HepG2 (cell line): ENCODE measurements at regions not wholly inside any gene's neighbourhood (a gene's known extent, or its start where the extent isn't known, plus 50 kb on each side); places are given as distances from the start of the nearest gene placed in this dataset.

Experiments used
- ATAC-seq: fragments of 200-7000 bp; cut with Tn5 transposase; 3 replicates; pipeline ENCODE4 v1.9.1; 2020; ENCODE audit warnings: mild to moderate bottlenecking, moderate library complexity
- BruUV-seq: library from RNA; stranded (reverse); fragments of 400-500 nt; replicated peaks from 2 replicates; lab custom pipeline; 2021; lab: Mats Ljungman, UMichigan
- CTCF ChIA-PET: fragments of 300-600 bp; formaldehyde crosslinking; extraction: SDS; loops from one replicate; lab custom pipeline; 2021; ENCODE audit warnings: low total read pairs, inconsistent platforms, low intra/inter-chr PET ratio; lab: Yijun Ruan, JAX
- POLR2A ChIA-PET: fragments of 350-600 bp; sonication (Branson Sonifier 250); formaldehyde crosslinking; loops from one replicate; lab custom pipeline; 2020; ENCODE audit warnings: antibody characterized with exemption, inconsistent platforms; lab: Yijun Ruan, JAX
- DNase-seq: peaks from one replicate; pipeline ENCODE4 v3.0.0-alpha.2; 2015; ENCODE audit warnings: low spot score
- FAIRE-seq: peaks from 3 replicates; lab custom pipeline; 2011; peaks lifted over from hg19 to GRCh38; lab: Jason Lieb, UNC
- H2AFZ ChIP-seq: one replicate; pipeline ENCODE4 v1.6.1; 2011; ENCODE audit warnings: low read length, inconsistent platforms
- H3K27ac ChIP-seq: fragments of 300-600 bp; 3 replicates; pipeline ENCODE4 v1.8.0; 2011; ENCODE audit warnings: mixed run types, mild to moderate bottlenecking, mixed read lengths, low read length, inconsistent platforms; ENCODE audit not compliant: insufficient read depth; ENCODE audit errors: extremely low read length
- H3K27me3 ChIP-seq, 2 experiments: fragments of 200-600 bp in 1 of 2; 2 replicates in 1 of 2; 3 replicates in 1 of 2; pipeline versions ENCODE4 v1.6.0 to v1.8.0; 2011; ENCODE audit warnings: low read length in 2 of 2, mild to moderate bottlenecking in 2 of 2, moderate library complexity in 2 of 2, inconsistent platforms in 1 of 2; ENCODE audit not compliant: insufficient read depth in 2 of 2, control insufficient read depth in 1 of 2
- H3K36me3 ChIP-seq, 2 experiments: fragments of 200-600 bp in 1 of 2; replicated peaks in 1 of 2; 2 replicates in 1 of 2; 3 replicates in 1 of 2; pipeline versions ENCODE4 v1.5.1 to v1.8.0; 2011; ENCODE audit warnings: low read length in 2 of 2, inconsistent platforms in 1 of 2; ENCODE audit not compliant: insufficient read depth in 2 of 2, control insufficient read depth in 1 of 2
- H3K4me1 ChIP-seq: 2 replicates; pipeline ENCODE4 v1.5.1; 2012; ENCODE audit warnings: low read length, inconsistent platforms; ENCODE audit not compliant: insufficient read depth
- H3K4me2 ChIP-seq: 2 replicates; pipeline ENCODE4 v1.6.0; 2011; ENCODE audit warnings: low read depth, low read length, inconsistent platforms
- H3K4me3 ChIP-seq, 3 experiments: fragments of 200-600 bp in 1 of 3; sonication (generic), shearing (Covaris generic) in 1 of 3; replicated peaks in 1 of 3; 2 replicates each; pipeline ENCODE4 v1.5.1; 2011 to 2016; ENCODE audit warnings: low read length in 3 of 3, inconsistent platforms in 2 of 3, low read depth in 2 of 3, mild to moderate bottlenecking in 2 of 3, control low read depth in 1 of 3, mixed read lengths in 1 of 3; ENCODE audit not compliant: insufficient read depth in 1 of 3
- H3K79me2 ChIP-seq: one replicate; pipeline ENCODE4 v1.6.1; 2011; ENCODE audit warnings: low read length, inconsistent platforms; ENCODE audit not compliant: insufficient read depth
- H3K9ac ChIP-seq: 2 replicates; pipeline ENCODE4 v1.6.0; 2011; ENCODE audit warnings: mild to moderate bottlenecking, low read depth, low read length, inconsistent platforms; ENCODE audit not compliant: insufficient read depth
- H3K9me3 ChIP-seq: 2 replicates; pipeline ENCODE4 v1.5.1; 2012; ENCODE audit warnings: mild to moderate bottlenecking, low read length
- H4K20me1 ChIP-seq: 2 replicates; pipeline ENCODE4 v1.6.0; 2011; ENCODE audit warnings: inconsistent platforms, mild to moderate bottlenecking, low read length, moderate library complexity; ENCODE audit not compliant: insufficient read depth
- CERS6 ChIP-seq: sonication (generic); formaldehyde crosslinking; IDR thresholded peaks from 2 replicates; pipeline ENCODE4 v1.5.0; 2020; ENCODE audit warnings: missing genetic modification reagents
- MTF2 ChIP-seq: sonication (generic); formaldehyde crosslinking; IDR thresholded peaks from 2 replicates; pipeline ENCODE4 v1.5.0; 2020; ENCODE audit warnings: missing genetic modification reagents, borderline replicate concordance
- PAX8 ChIP-seq: sonication (generic); formaldehyde crosslinking; IDR thresholded peaks from 2 replicates; pipeline ENCODE4 v1.8.0; 2022; ENCODE audit warnings: mild to moderate bottlenecking, missing genetic modification reagents, borderline replicate concordance
- THAP9 ChIP-seq: sonication (generic); formaldehyde crosslinking; IDR thresholded peaks from 2 replicates; pipeline ENCODE4; 2020; ENCODE audit warnings: missing genetic modification reagents, mild to moderate bottlenecking, borderline replicate concordance
- ZBTB43 ChIP-seq: sonication (generic); formaldehyde crosslinking; conservative IDR thresholded peaks from 2 replicates; pipeline ENCODE4 v1.4.0; 2020; ENCODE audit warnings: missing genetic modification reagents
- ZNF280B ChIP-seq: sonication (generic); formaldehyde crosslinking; IDR thresholded peaks from 2 replicates; pipeline ENCODE4 v1.5.0; 2020; ENCODE audit warnings: missing genetic modification reagents, mild to moderate bottlenecking, borderline replicate concordance
- ZNF609 ChIP-seq: sonication (generic); formaldehyde crosslinking; IDR thresholded peaks from 2 replicates; pipeline ENCODE4 v1.4.0; 2020; ENCODE audit warnings: mild to moderate bottlenecking, missing genetic modification reagents, borderline replicate concordance
- WGBS: methylation state at CpG from one replicate; pipeline ENCODE4 v1.1.6; 2017; ENCODE audit warnings: low lambda C conversion rate; 5-methylcytosine and 5-hydroxymethylcytosine counted together
- in situ Hi-C: cut with HindIII; loops from 2 replicates; pipeline ENCODE4 v1.10.0; 2017; ENCODE audit warnings: low pct_unique_long_range_greater_than_20kb; ENCODE audit not compliant: extremely low pct_ligation_motif_present
- intact Hi-C: fragments of 100-400 bp; cut with micrococcal nuclease; formaldehyde crosslinking; loops from one replicate; pipeline ENCODE4 v1.10.0; 2022; ENCODE audit not compliant: unreplicated experiment

- ChIA-PET CTCF (no interaction called here), POLR2A (no interaction called here)
- H2AFZ ChIP-seq = no peak overlapping the region
- H4K20me1 ChIP-seq = no peaks in the 10 kb centered on the region
- DNase-seq (no peak), ATAC-seq (no peak), FAIRE-seq (no peak)
- H3K36me3 ChIP-seq = no peaks in the 10 kb centered on the region
- no peak overlapping the region for H3K27ac ChIP-seq
- H3K9me3 ChIP-seq = peaks cover 51% of the 10 kb centered on the region
- H3K4me3 ChIP-seq = no peak overlapping the region
- H3K27me3 ChIP-seq = no peaks in the 10 kb centered on the region
- H3K4me2 ChIP-seq = no peak overlapping the region
- intact Hi-C loops (no loop called here), in situ Hi-C loops (no loop called here)
- no peaks in the 10 kb centered on the region for H3K4me1 ChIP-seq
- no CpG with 5 or more reads among the region's 1 CpG for WGBS
- no TSS peak for BruUV-seq
- no peaks in the 10 kb centered on the region for H3K79me2 ChIP-seq
- TF ChIP-seq CERS6 (CRISPR knock-in tag) = no peak
- no peak for TF ChIP-seq THAP9 (CRISPR knock-in tag)
- no peak for TF ChIP-seq MTF2
- no peak for TF ChIP-seq ZNF609 (CRISPR knock-in tag)
- TF ChIP-seq ZBTB43 (CRISPR knock-in tag) = no peak
- no peak for TF ChIP-seq PAX8 (CRISPR knock-in tag)
- no peak for TF ChIP-seq ZNF280B
- no peak overlapping the region for H3K9ac ChIP-seq
Measured at GRCh38 chr5:105762728-105763127, 1908.0 kb downstream of the EFNA5 start.
